ENCODE measurements at regions not wholly inside any gene's neighbourhood (a gene's known extent, or its start where the extent isn't known, plus 50 kb on each side); places are given as distances from the start of the nearest gene placed in this dataset.

DNA sequence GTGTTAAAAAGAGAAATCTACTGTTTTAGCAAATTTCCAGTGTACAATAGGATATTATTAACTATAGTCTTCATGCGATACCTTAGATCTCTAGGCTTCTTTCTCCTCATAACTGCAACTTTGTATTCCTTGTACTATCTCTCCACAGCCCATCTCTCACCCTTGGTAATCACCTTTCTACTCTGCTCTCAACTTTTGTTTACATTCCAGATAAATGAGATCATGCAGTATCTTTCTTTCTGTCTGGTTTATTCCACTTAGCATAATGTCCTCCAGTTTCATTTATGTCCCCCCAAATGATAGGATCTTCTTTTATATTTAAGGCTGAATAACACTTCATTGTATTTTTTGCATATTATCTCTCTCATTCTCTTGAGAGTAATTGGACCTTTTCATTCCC is 165.5 kb downstream of the HS3ST1 start:
- H3K4me3 Mint-ChIP-seq (ENCODE audit: unreplicated experiment): no peak overlapping the region
- H3K27me3 Mint-ChIP-seq (ENCODE audit: low read depth): peaks cover 3% of the 10 kb centered on the region
- no peaks in the 10 kb centered on the region for H3K4me1 Mint-ChIP-seq (ENCODE audit: low read depth)
- peaks cover 25% of the 10 kb centered on the region for H3K9me3 Mint-ChIP-seq (ENCODE audit: low read depth)
- H3K27ac Mint-ChIP-seq (ENCODE audit: unreplicated experiment): no peak overlapping the region
- TF ChIP-seq, protein P1, sequence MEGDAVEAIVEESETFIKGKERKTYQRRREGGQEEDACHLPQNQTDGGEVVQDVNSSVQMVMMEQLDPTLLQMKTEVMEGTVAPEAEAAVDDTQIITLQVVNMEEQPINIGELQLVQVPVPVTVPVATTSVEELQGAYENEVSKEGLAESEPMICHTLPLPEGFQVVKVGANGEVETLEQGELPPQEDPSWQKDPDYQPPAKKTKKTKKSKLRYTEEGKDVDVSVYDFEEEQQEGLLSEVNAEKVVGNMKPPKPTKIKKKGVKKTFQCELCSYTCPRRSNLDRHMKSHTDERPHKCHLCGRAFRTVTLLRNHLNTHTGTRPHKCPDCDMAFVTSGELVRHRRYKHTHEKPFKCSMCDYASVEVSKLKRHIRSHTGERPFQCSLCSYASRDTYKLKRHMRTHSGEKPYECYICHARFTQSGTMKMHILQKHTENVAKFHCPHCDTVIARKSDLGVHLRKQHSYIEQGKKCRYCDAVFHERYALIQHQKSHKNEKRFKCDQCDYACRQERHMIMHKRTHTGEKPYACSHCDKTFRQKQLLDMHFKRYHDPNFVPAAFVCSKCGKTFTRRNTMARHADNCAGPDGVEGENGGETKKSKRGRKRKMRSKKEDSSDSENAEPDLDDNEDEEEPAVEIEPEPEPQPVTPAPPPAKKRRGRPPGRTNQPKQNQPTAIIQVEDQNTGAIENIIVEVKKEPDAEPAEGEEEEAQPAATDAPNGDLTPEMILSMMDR (IDR thresholded peaks at IDR 0.05): no peak
- H3K36me3 Mint-ChIP-seq (ENCODE audit: low read depth): no peaks in the 10 kb centered on the region
- no peak for DNase-seq (ENCODE audit: low spot score)

DNA sequence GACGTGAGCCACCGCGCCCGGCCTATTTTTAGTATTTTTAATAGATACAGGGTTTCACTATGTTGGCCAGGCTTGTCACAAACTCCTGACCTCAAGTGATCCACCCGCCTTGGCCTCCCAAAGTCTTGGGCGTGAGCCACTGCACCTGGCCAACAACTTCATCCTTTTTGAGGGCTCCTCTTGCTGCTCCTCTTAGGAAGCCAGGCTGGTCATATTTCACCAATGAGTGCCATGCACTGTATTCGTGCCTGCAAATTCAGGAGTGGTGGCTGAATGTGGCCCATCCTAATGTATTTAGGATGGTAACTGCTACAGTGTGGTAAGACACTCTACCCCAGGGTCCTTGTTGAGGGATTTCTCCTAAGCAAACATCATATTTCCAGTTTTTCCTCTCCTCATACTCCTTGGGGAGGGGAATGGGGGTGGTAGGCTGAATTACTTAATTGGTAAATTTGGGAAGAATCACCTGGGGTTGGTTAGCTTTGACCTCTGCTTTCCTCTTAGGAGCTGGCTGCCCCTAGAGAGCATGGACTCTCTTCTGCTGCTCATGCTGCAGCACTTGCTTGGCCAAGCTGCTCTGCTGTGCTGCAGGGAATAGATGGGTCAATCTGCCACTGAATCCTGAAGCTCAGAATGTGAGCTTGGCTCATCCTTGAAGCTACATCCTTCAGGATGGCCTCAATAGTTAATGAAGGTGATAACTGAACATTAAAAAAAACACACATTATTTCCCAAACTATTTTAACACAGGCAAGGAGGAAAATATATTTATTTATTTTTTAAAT is 167.4 kb downstream of the HS3ST1 start:
- Mint-ChIP-seq H3K9me3 (ENCODE audit: low read depth) (peaks cover 10% of the 10 kb centered on the region), H3K27me3 (ENCODE audit: low read depth) (peaks cover 3% of the 10 kb centered on the region), H3K4me1 (ENCODE audit: low read depth) (no peaks in the 10 kb centered on the region), H3K4me3 (ENCODE audit: unreplicated experiment) (no peak overlapping the region), H3K36me3 (ENCODE audit: low read depth) (no peaks in the 10 kb centered on the region), H3K27ac (ENCODE audit: unreplicated experiment) (no peak overlapping the region)
- TF ChIP-seq, protein P1 (IDR thresholded peaks at IDR 0.05): no peak
- DNase-seq (ENCODE audit: low spot score): no peak

DNA sequence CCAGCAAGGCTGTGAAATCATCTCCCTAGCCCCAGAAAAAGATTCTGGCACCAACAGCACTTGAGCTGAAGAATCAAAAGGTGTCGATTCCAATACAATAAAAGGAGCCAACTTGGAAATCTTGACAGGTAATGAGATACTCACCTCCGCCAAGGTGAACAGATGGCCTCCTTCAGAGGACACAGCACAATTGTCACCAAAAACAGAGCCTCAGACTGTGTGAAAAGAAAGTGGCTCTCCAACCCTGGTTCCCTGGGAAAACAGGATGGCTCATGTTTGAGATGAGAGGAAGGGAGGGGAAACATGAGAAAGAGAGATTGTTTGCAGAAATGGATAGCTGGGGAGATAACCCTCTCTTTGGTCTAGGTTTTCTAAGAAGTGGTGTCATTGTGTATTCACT is 168.9 kb downstream of the HS3ST1 start:
- Mint-ChIP-seq H3K4me1 (ENCODE audit: low read depth) (no peaks in the 10 kb centered on the region), H3K9me3 (ENCODE audit: low read depth) (peaks cover under 1% of the 10 kb centered on the region), H3K27me3 (ENCODE audit: low read depth) (peaks cover 5% of the 10 kb centered on the region), H3K36me3 (ENCODE audit: low read depth) (no peaks in the 10 kb centered on the region), H3K4me3 (ENCODE audit: unreplicated experiment) (no peak overlapping the region), H3K27ac (ENCODE audit: unreplicated experiment) (no peak overlapping the region)
- TF ChIP-seq, protein P1 (IDR thresholded peaks at IDR 0.05): no peak
- DNase-seq (ENCODE audit: low spot score): no peak

DNA sequence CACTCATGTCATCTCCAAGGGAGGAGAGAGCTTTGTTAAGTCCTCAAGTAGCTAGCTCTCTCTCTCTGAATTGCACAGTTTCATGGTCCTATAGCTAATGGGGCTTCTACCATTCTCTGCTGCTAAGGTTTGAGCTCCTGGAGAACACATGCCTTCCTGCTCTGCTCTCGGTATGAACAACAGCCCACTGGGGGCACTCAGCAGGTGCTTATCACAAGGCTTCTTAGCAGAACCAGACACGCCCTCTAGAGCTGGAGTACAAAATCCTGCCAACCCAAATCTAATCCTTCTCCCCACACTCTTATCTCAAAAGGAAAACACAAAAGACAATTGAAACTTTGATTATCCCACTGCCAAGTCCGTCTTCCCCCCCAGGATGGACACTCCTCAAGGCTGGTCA is 176.5 kb downstream of the HS3ST1 start:
- no peak overlapping the region for H3K27ac Mint-ChIP-seq (ENCODE audit: unreplicated experiment)
- no peaks in the 10 kb centered on the region for H3K36me3 Mint-ChIP-seq (ENCODE audit: low read depth)
- H3K4me1 Mint-ChIP-seq (ENCODE audit: low read depth): no peaks in the 10 kb centered on the region
- H3K9me3 Mint-ChIP-seq (ENCODE audit: low read depth): peaks cover 20% of the 10 kb centered on the region
- peaks cover 2% of the 10 kb centered on the region for H3K27me3 Mint-ChIP-seq (ENCODE audit: low read depth)
- no peak for DNase-seq (ENCODE audit: low spot score)
- H3K4me3 Mint-ChIP-seq (ENCODE audit: unreplicated experiment): no peak overlapping the region
- TF ChIP-seq, protein P1 (IDR thresholded peaks at IDR 0.05): no peak

DNA sequence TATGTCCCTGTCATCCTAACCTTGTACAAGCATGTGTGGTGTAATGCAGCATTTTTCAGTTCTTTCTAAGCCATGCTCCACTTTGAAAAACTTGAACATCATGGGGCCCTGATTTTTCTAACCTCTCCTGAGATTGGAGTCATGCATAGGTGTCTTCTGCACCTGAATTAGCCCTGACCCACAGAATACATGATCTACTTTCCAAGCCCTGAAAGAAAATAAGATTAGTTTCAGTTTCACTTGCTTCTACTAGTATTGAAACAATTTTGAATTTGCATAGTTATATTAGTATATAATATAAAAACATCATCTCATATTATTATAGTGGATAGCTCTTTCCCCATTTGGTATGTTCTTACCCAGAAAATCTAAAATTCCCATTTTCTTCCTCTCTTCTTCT is 178.2 kb downstream of the HS3ST1 start:
- Mint-ChIP-seq H3K36me3 (ENCODE audit: low read depth) (no peaks in the 10 kb centered on the region), H3K27me3 (ENCODE audit: low read depth) (no peaks in the 10 kb centered on the region), H3K9me3 (ENCODE audit: low read depth) (peaks cover 27% of the 10 kb centered on the region), H3K27ac (ENCODE audit: unreplicated experiment) (no peak overlapping the region), H3K4me1 (ENCODE audit: low read depth) (no peaks in the 10 kb centered on the region), H3K4me3 (ENCODE audit: unreplicated experiment) (no peak overlapping the region)
- TF ChIP-seq, protein P1 (IDR thresholded peaks at IDR 0.05): no peak
- no peak for DNase-seq (ENCODE audit: low spot score)

All from chondrocyte (in vitro differentiated cells).